Germinal center (tissue), 1 donor: ENCODE measurements at regions not wholly inside any gene's neighbourhood (a gene's known extent, or its start where the extent isn't known, plus 50 kb on each side); places are given as distances from the start of the nearest gene placed in this dataset.

Experiments used
- DNase-seq: peaks from one replicate; pipeline ENCODE4 v3.0.0; 2012; ENCODE audit warnings: mixed read lengths, low spot score

GRCh38 chr9:93730217-93730616 lies 153.8 kb downstream of the PHF2 start:
- DNase-seq, result no peak
